ENCODE measurements at regions not wholly inside any gene's neighbourhood (a gene's known extent, or its start where the extent isn't known, plus 50 kb on each side); places are given as distances from the start of the nearest gene placed in this dataset.

DNA sequence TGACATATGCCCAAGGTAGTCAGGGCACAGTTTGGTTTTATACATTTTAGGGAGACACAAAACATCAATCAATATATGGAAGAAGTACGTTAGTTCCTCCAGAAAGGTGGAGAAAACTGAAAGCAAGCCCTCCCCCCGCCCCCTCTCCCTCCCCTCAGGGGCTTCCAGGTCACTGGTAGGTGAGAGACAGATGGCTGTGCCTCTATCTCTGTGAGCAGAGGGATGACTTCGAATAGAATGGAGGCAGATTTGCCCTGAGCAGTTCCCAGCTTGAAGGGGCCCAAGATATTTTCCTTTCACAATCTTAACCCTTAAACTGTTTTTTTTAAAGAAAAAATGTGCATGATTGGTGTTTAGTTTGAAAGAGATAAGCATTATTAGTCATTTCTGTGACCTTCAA lies 114.0 kb downstream of the PCDH10 start:
- H3K27me3 ChIP-seq (ENCODE audit: insufficient read depth, poor library complexity, severe bottlenecking), result no peaks in the 10 kb centered on the region
- TF ChIP-seq SPI1 (IDR thresholded peaks at IDR 0.05; ENCODE audit: borderline replicate concordance, low read depth) (no peak), POLR2AphosphoS5 (IDR thresholded peaks at IDR 0.05; ENCODE audit: low read depth) (no peak), GABPA (IDR thresholded peaks at IDR 0.05; ENCODE audit: low read depth) (no peak)
- TF ChIP-seq, protein P1, sequence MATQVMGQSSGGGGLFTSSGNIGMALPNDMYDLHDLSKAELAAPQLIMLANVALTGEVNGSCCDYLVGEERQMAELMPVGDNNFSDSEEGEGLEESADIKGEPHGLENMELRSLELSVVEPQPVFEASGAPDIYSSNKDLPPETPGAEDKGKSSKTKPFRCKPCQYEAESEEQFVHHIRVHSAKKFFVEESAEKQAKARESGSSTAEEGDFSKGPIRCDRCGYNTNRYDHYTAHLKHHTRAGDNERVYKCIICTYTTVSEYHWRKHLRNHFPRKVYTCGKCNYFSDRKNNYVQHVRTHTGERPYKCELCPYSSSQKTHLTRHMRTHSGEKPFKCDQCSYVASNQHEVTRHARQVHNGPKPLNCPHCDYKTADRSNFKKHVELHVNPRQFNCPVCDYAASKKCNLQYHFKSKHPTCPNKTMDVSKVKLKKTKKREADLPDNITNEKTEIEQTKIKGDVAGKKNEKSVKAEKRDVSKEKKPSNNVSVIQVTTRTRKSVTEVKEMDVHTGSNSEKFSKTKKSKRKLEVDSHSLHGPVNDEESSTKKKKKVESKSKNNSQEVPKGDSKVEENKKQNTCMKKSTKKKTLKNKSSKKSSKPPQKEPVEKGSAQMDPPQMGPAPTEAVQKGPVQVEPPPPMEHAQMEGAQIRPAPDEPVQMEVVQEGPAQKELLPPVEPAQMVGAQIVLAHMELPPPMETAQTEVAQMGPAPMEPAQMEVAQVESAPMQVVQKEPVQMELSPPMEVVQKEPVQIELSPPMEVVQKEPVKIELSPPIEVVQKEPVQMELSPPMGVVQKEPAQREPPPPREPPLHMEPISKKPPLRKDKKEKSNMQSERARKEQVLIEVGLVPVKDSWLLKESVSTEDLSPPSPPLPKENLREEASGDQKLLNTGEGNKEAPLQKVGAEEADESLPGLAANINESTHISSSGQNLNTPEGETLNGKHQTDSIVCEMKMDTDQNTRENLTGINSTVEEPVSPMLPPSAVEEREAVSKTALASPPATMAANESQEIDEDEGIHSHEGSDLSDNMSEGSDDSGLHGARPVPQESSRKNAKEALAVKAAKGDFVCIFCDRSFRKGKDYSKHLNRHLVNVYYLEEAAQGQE (IDR thresholded peaks at IDR 0.05; ENCODE audit: insufficient replicate concordance, low read depth), result no peak
- TF ChIP-seq, protein P2, sequence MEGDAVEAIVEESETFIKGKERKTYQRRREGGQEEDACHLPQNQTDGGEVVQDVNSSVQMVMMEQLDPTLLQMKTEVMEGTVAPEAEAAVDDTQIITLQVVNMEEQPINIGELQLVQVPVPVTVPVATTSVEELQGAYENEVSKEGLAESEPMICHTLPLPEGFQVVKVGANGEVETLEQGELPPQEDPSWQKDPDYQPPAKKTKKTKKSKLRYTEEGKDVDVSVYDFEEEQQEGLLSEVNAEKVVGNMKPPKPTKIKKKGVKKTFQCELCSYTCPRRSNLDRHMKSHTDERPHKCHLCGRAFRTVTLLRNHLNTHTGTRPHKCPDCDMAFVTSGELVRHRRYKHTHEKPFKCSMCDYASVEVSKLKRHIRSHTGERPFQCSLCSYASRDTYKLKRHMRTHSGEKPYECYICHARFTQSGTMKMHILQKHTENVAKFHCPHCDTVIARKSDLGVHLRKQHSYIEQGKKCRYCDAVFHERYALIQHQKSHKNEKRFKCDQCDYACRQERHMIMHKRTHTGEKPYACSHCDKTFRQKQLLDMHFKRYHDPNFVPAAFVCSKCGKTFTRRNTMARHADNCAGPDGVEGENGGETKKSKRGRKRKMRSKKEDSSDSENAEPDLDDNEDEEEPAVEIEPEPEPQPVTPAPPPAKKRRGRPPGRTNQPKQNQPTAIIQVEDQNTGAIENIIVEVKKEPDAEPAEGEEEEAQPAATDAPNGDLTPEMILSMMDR (IDR thresholded peaks at IDR 0.05; ENCODE audit: insufficient read depth, low read length), result no peak
- H3K27ac ChIP-seq (replicated peaks), result no peak overlapping the region
- H3K4me3 ChIP-seq (replicated peaks; ENCODE audit: insufficient read depth, low read length), result no peak overlapping the region
- no peak for DNase-seq (ENCODE audit: low read depth in 1 of 2, low spot score in 1 of 2)

DNA sequence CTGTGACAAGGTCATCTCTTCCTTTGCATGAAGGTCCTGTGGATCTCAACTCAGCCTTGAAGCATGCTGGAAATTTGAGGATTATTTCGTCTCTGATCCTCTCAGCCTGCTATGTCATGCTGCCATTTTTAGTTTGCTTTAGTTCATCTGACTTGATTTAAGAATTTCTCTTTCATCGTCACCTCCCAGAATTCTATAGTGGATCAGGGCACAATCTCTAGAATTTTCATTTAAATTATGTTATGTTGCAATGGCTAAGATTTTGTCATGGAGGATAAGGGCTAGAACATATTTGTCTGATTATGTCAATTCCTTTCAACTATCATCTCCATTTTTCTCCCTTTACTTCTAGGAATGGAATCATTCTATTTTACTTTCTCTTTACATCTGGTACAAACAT lies 98.8 kb downstream of the PCDH10 start:
- Histone ChIP-seq H3K27ac (replicated peaks) (no peak overlapping the region), H3K27me3 (ENCODE audit: insufficient read depth, poor library complexity, severe bottlenecking) (no peaks in the 10 kb centered on the region), H3K4me3 (replicated peaks; ENCODE audit: insufficient read depth, low read length) (no peak overlapping the region)
- no peak for DNase-seq (ENCODE audit: low read depth in 1 of 2, low spot score in 1 of 2)
- TF ChIP-seq SPI1 (IDR thresholded peaks at IDR 0.05; ENCODE audit: borderline replicate concordance, low read depth), result no peak
- TF ChIP-seq POLR2AphosphoS5 (IDR thresholded peaks at IDR 0.05; ENCODE audit: low read depth), result no peak
- TF ChIP-seq, protein P2 (IDR thresholded peaks at IDR 0.05; ENCODE audit: insufficient read depth, low read length), result no peak
- TF ChIP-seq GABPA (IDR thresholded peaks at IDR 0.05; ENCODE audit: low read depth), result no peak
- TF ChIP-seq, protein P1 (IDR thresholded peaks at IDR 0.05; ENCODE audit: insufficient replicate concordance, low read depth), result no peak

DNA sequence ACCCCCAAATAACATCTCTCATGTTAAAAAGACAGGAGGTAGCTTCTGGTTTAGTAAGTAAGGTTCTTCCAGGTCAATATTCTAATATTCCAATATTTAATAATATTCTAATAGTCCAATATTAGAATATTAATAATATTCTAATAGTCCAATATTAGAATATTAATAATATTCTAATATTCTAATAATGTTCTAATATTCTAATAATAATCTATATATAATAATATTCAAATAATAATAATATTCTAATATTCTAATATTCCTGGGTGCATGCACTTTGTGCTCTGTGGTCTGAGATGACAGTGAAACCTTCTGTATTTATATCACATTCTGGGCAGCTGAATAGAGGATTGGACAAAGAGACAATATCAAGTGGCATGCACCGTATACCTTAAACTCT lies 96.1 kb downstream of the PCDH10 start:
- Histone ChIP-seq H3K4me3 (replicated peaks; ENCODE audit: insufficient read depth, low read length) (no peak overlapping the region), H3K27ac (replicated peaks) (no peak overlapping the region), H3K27me3 (ENCODE audit: insufficient read depth, poor library complexity, severe bottlenecking) (no peaks in the 10 kb centered on the region)
- DNase-seq (ENCODE audit: low read depth in 1 of 2, low spot score in 1 of 2), result no peak
- TF ChIP-seq GABPA (IDR thresholded peaks at IDR 0.05; ENCODE audit: low read depth), result no peak
